ENCODE measurements at regions not wholly inside any gene's neighbourhood (a gene's known extent, or its start where the extent isn't known, plus 50 kb on each side); places are given as distances from the start of the nearest gene placed in this dataset.

DNA sequence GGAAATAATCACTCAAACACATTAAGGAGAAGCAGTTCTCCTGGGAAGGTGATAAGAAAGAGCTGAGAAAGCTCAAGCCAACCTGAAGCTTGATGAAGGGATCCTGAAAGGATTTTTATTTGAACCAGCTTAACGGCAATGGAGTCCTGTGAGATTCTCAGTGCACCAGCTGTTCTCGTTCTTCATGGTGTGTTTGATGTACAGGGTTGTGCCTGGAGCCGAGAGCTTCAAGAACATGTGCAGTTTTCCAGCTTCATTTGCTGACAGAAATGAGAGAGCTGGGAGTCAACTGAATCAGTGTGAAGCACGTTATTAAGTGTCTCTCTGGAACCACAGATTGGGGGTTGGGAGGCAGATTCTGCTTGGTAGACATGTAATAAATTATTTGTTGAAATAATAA is 115.7 kb downstream of the ANKRD50 start:
- no peak for DNase-seq
- Histone ChIP-seq H3K27me3 (no peaks in the 10 kb centered on the region), H3K9me3 (no peaks in the 10 kb centered on the region), H3K4me3 (no peak overlapping the region), H3K36me3 (no peaks in the 10 kb centered on the region)

DNA sequence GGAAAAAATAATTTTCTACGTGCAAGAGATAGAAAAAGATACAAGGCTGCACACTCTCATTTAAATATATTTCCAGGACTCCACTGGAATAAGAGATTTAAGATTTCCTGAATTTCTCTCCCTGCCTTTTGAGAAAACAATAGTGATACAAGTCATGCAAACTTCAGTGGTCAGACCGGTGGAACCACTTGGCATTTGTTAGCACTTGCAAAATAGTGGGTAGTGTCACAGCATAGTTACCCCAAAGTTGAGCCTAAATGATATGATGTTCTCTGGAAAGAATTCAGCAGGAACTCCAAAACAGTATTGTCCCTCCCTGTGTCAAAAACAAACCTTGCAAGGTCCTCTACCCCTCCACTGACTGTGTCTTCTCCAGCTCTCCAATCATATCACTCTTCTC is 102.3 kb downstream of the ANKRD50 start:
- Histone ChIP-seq H3K36me3 (no peaks in the 10 kb centered on the region; the same call in 1 of the 2 replicates), H3K27me3 (no peaks in the 10 kb centered on the region), H3K4me3 (no peak overlapping the region), H3K9me3 (no peaks in the 10 kb centered on the region)
- DNase-seq = no peak

Measured in MG63 (cell line).